Panc1 (cell line): ENCODE measurements at regions not wholly inside any gene's neighbourhood (a gene's known extent, or its start where the extent isn't known, plus 50 kb on each side); places are given as distances from the start of the nearest gene placed in this dataset.

Source experiments
- ATAC-seq: fragments of 200-7000 bp; cut with Tn5 transposase; 2 replicates; pipeline ENCODE4 v1.9.1; 2020; ENCODE audit warnings: mild to moderate bottlenecking, moderate library complexity
- BruUV-seq: library from RNA; stranded (reverse); fragments of 400-500 nt; replicated peaks from 2 replicates; lab custom pipeline; 2021; lab: Mats Ljungman, UMichigan
- CTCF ChIA-PET: fragments of 300-600 bp; sonication (Branson Sonifier 250); formaldehyde crosslinking; loops from one replicate; lab custom pipeline; 2022; ENCODE audit warnings: antibody characterized with exemption; lab: Charles Lee
- POLR2A ChIA-PET: fragments of 300-600 bp; sonication (Branson Sonifier 250); formaldehyde crosslinking; loops from one replicate; lab custom pipeline; 2022; ENCODE audit warnings: antibody characterized with exemption; lab: Charles Lee
- DNase-seq: peaks from one replicate; pipeline ENCODE4 v3.0.0-alpha.2; 2010; ENCODE audit warnings: low read depth, low spot score
- H3K27ac ChIP-seq: 2 replicates; pipeline ENCODE4 v1.5.1; 2011; ENCODE audit warnings: mild to moderate bottlenecking, low read length, inconsistent platforms
- H3K27me3 ChIP-seq: fragments of 200-500 bp; sonication (Bioruptor generic); 2 replicates; pipeline ENCODE4 v1.6.0; 2014; ENCODE audit warnings: low read length, inconsistent platforms; ENCODE audit not compliant: control insufficient read depth, insufficient read depth
- H3K36me3 ChIP-seq: fragments of 200-500 bp; sonication (Bioruptor generic); 2 replicates; pipeline ENCODE4 v1.5.1; 2014; ENCODE audit warnings: inconsistent platforms, mild to moderate bottlenecking, low read length, moderate library complexity; ENCODE audit not compliant: control insufficient read depth, insufficient read depth
- H3K4me1 ChIP-seq: 2 replicates; pipeline ENCODE4 v1.5.1; 2011; ENCODE audit warnings: inconsistent platforms, mild to moderate bottlenecking, low read length, moderate library complexity; ENCODE audit not compliant: control insufficient read depth, insufficient read depth
- H3K4me3 ChIP-seq, 2 experiments: 2 replicates each; pipeline ENCODE4 v1.5.1; 2011 to 2012; ENCODE audit warnings: low read depth in 2 of 2, low read length in 2 of 2, mild to moderate bottlenecking in 2 of 2, inconsistent platforms in 1 of 2, moderate library complexity in 1 of 2
- H3K9me3 ChIP-seq: fragments of 200-500 bp; sonication (Bioruptor generic); 2 replicates; pipeline ENCODE4 v1.5.1; 2014; ENCODE audit warnings: low read depth, mild to moderate bottlenecking, inconsistent platforms, low read length, moderate library complexity; ENCODE audit not compliant: control insufficient read depth, insufficient read depth
- CTCF ChIP-seq: fragments of 450-650 bp; IDR thresholded peaks from 2 replicates; pipeline ENCODE4 v1.5.1; 2017; ENCODE audit warnings: mild to moderate bottlenecking
- POLR2AphosphoS5 ChIP-seq: IDR thresholded peaks from 2 replicates; pipeline ENCODE4 v1.6.1; 2012; ENCODE audit warnings: mild to moderate bottlenecking, low read depth, low read length, moderate library complexity
- REST ChIP-seq, 2 experiments: IDR thresholded peaks; 2 replicates each; pipeline ENCODE4 v1.6.1; 2011 to 2012; ENCODE audit warnings: low read depth in 2 of 2, control low read depth in 1 of 2, low read length in 1 of 2, mild to moderate bottlenecking in 1 of 2, moderate library complexity in 1 of 2; ENCODE audit not compliant: insufficient read depth in 1 of 2
- SIN3A ChIP-seq: IDR thresholded peaks from 2 replicates; pipeline ENCODE4 v1.6.1; 2012; ENCODE audit warnings: low read depth, mild to moderate bottlenecking, low read length, moderate library complexity, borderline replicate concordance; ENCODE audit not compliant: insufficient read depth
- TCF7L2 ChIP-seq: IDR thresholded peaks from 2 replicates; pipeline ENCODE4 v1.6.1; 2011; ENCODE audit warnings: mild to moderate bottlenecking, low read depth, low read length, inconsistent platforms
- in situ Hi-C: cut with HindIII; loops from 2 replicates; pipeline ENCODE4 v1.10.0; 2016; ENCODE audit warnings: low sequenced_read_pairs, low pct_unique_long_range_greater_than_20kb
- intact Hi-C: fragments of 100-400 bp; cut with micrococcal nuclease; formaldehyde crosslinking; loops from one replicate; pipeline ENCODE4 v1.10.0; 2022; ENCODE audit not compliant: unreplicated experiment

- no peak overlapping the region for H3K4me3 ChIP-seq
- H3K27ac ChIP-seq, result no peak overlapping the region
- TF ChIP-seq POLR2AphosphoS5, result no peak
- H3K4me1 ChIP-seq, result no peaks in the 10 kb centered on the region
- ATAC-seq (no peak), DNase-seq (no peak)
- ChIA-PET POLR2A (no interaction called here), CTCF (interaction anchor here (0.6 kb wide), 1 partner anchor 27 kb away, joined by 3 read pairs; no protein-coding TSS in a partner anchor)
- in situ Hi-C loops (no loop called here), intact Hi-C loops (no loop called here)
- no peaks in the 10 kb centered on the region for H3K27me3 ChIP-seq
- H3K36me3 ChIP-seq, result no peaks in the 10 kb centered on the region
- BruUV-seq, result no TSS peak
- no peaks in the 10 kb centered on the region for H3K9me3 ChIP-seq
Observed at GRCh38 chr7:67752227-67752626, 755.6 kb downstream of the TYW1 start.

- no peak for DNase-seq
- POLR2A ChIA-PET, result no interaction called here
- no peaks in the 10 kb centered on the region for H3K36me3 ChIP-seq
- intact Hi-C loops (no loop called here), in situ Hi-C loops (no loop called here)
- no peak for ATAC-seq
- TF ChIP-seq REST (IDR thresholded peaks at IDR 0.05; ENCODE audit: insufficient read depth in 1 of 2, low read depth in 2 of 2, low read length in 1 of 2), result no peak
- no peak for TF ChIP-seq POLR2AphosphoS5
- no peak for TF ChIP-seq CTCF
- no peak for TF ChIP-seq SIN3A
- TF ChIP-seq TCF7L2, result no peak
- no peak overlapping the region for H3K27ac ChIP-seq
- BruUV-seq, result no TSS peak
- CTCF ChIA-PET, result no interaction called here
- no peaks in the 10 kb centered on the region for H3K4me1 ChIP-seq
- no peak overlapping the region for H3K4me3 ChIP-seq
- H3K27me3 ChIP-seq, result no peaks in the 10 kb centered on the region
- no peaks in the 10 kb centered on the region for H3K9me3 ChIP-seq
Observed at GRCh38 chr7:67753891-67754290, 757.3 kb downstream of the TYW1 start.

- Histone ChIP-seq H3K27me3 (no peaks in the 10 kb centered on the region), H3K9me3 (no peaks in the 10 kb centered on the region), H3K27ac (no peak overlapping the region), H3K4me3 (no peak overlapping the region), H3K4me1 (no peaks in the 10 kb centered on the region), H3K36me3 (no peaks in the 10 kb centered on the region)
- TF ChIP-seq CTCF (no peak), REST (IDR thresholded peaks at IDR 0.05; ENCODE audit: insufficient read depth in 1 of 2, low read depth in 2 of 2, low read length in 1 of 2) (no peak), TCF7L2 (no peak), POLR2AphosphoS5 (no peak), SIN3A (no peak)
- in situ Hi-C loops, result no loop called here
- ChIA-PET CTCF (no interaction called here), POLR2A (no interaction called here)
- DNase-seq (no peak), ATAC-seq (no peak)
- intact Hi-C loops, result no loop called here
- no TSS peak for BruUV-seq
Observed at GRCh38 chr7:67754651-67755050, 758.0 kb downstream of the TYW1 start.
